GM12891 (cell line): ENCODE measurements at regions not wholly inside any gene's neighbourhood (a gene's known extent, or its start where the extent isn't known, plus 50 kb on each side); places are given as distances from the start of the nearest gene placed in this dataset.

ENCODE experiments used
- POLR2A ChIP-seq: IDR thresholded peaks from 2 replicates; pipeline ENCODE4 v1.6.1; 2011; ENCODE audit warnings: low read depth, low read length, control low read depth
- POLR2AphosphoS5 ChIP-seq: IDR thresholded peaks from 2 replicates; pipeline ENCODE4 v1.6.1; 2011; ENCODE audit warnings: low read depth, low read length, control low read depth
- POU2F2 ChIP-seq: IDR thresholded peaks from 2 replicates; pipeline ENCODE4 v1.6.1; 2011; ENCODE audit warnings: low read depth, mild to moderate bottlenecking, control low read depth, low read length, moderate library complexity
- SPI1 ChIP-seq: IDR thresholded peaks from 2 replicates; pipeline ENCODE4 v1.6.1; 2011; ENCODE audit warnings: low read depth, low read length, control low read depth
- TAF1 ChIP-seq: IDR thresholded peaks from 2 replicates; pipeline ENCODE4 v1.6.1; 2011; ENCODE audit warnings: low read depth, low read length, control low read depth

DNA sequence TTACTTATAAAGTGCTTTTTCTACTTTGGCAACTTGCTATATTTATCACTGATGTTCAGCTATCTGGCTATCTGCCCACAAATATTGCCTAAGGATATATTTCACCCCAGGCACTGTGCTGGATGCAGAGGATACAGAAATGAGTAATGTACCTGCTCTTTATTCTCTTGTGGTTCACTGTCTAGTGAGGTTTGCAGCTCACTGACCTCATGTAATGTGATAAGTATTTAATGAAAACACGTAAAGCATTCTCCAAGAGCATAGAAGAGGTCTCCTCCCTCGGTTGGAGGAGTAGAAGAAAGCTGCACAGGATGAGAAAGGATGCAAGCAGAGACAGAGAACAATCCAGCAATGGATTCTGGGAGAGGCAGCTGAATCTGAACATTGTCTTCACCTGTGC lies 610.7 kb downstream of the CBLN4 start:
- TF ChIP-seq POLR2AphosphoS5 (no peak), POLR2A (no peak), SPI1 (no peak), POU2F2 (no peak), TAF1 (no peak)
